ENCODE measurements at regions not wholly inside any gene's neighbourhood (a gene's known extent, or its start where the extent isn't known, plus 50 kb on each side); places are given as distances from the start of the nearest gene placed in this dataset.

DNA sequence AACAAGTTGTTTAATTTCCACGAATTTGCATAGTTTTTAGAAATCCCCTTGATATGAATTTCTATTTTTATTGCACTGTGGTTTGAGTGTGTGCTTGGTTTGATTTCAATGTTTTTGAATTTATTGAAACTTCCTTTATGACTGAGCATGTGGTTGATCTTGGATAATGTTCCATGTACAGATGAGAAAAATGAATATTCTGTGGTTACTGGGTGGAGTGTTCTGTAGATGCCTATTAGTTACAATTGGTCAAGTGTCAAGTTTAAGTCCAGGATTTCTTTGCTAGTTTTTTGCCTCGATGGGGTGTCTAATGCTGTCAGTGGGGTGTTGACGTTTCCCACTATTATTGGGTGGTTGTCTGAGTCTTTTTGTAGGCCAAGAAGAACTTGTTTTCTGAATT, 319.5 kb upstream of the ACTBL2 start:
- Histone ChIP-seq H3K27ac (no peak overlapping the region), H2AFZ (replicated peaks) (no peak overlapping the region), H3K9me3 (ENCODE audit: low read depth) (no peaks in the 10 kb centered on the region), H3K4me2 (no peak overlapping the region), H3K4me3 (no peak overlapping the region), H3K27me3 (no peaks in the 10 kb centered on the region), H3F3A (ENCODE audit: low read depth) (no peaks in the 10 kb centered on the region), H3K36me3 (no peaks in the 10 kb centered on the region), H3K79me2 (ENCODE audit: low read depth) (no peaks in the 10 kb centered on the region), H3K4me1 (no peaks in the 10 kb centered on the region), H4K20me1 (ENCODE audit: low read depth) (no peaks in the 10 kb centered on the region), H3K9ac (no peak overlapping the region)
- H3K27me3 Mint-ChIP-seq (ENCODE audit: insufficient read depth, low read depth): no peaks in the 10 kb centered on the region
- no peak for DNase-seq (ENCODE audit: low spot score)
- no peaks in the 10 kb centered on the region for H3K36me3 Mint-ChIP-seq
- no peak overlapping the region for H3K4me3 Mint-ChIP-seq
- H3K4me1 Mint-ChIP-seq: peaks cover 11% of the 10 kb centered on the region
- no peaks in the 10 kb centered on the region for H3K9me3 Mint-ChIP-seq
- H3K27ac Mint-ChIP-seq: no peak overlapping the region
- TF ChIP-seq EZH2phosphoT487 (IDR thresholded peaks at IDR 0.05): no peak
- no peak for TF ChIP-seq CTCF (IDR thresholded peaks at IDR 0.05)
- no peak for TF ChIP-seq EZH2 (IDR thresholded peaks at IDR 0.05)

- Mint-ChIP-seq H3K4me1 (no peaks in the 10 kb centered on the region), H3K36me3 (no peaks in the 10 kb centered on the region), H3K27ac (no peak overlapping the region), H3K4me3 (no peak overlapping the region), H3K27me3 (ENCODE audit: insufficient read depth, low read depth) (no peaks in the 10 kb centered on the region), H3K9me3 (no peaks in the 10 kb centered on the region)
- no peak for DNase-seq (ENCODE audit: low spot score)
- H3K9ac ChIP-seq: no peak overlapping the region
- no peaks in the 10 kb centered on the region for H3K4me1 ChIP-seq
- no peaks in the 10 kb centered on the region for H3F3A ChIP-seq (ENCODE audit: low read depth)
- H3K4me2 ChIP-seq: no peak overlapping the region
- no peak overlapping the region for H2AFZ ChIP-seq (replicated peaks)
- H3K4me3 ChIP-seq: no peak overlapping the region
- no peaks in the 10 kb centered on the region for H4K20me1 ChIP-seq (ENCODE audit: low read depth)
- no peak overlapping the region for H3K27ac ChIP-seq
- H3K27me3 ChIP-seq: no peaks in the 10 kb centered on the region
- no peaks in the 10 kb centered on the region for H3K79me2 ChIP-seq (ENCODE audit: low read depth)
- no peaks in the 10 kb centered on the region for H3K9me3 ChIP-seq (ENCODE audit: low read depth)
- no peaks in the 10 kb centered on the region for H3K36me3 ChIP-seq
- TF ChIP-seq EZH2phosphoT487 (IDR thresholded peaks at IDR 0.05) (no peak), EZH2 (IDR thresholded peaks at IDR 0.05) (no peak), CTCF (IDR thresholded peaks at IDR 0.05) (no peak)
Measured at GRCh38 chr5:57795203-57795602, 312.6 kb upstream of the ACTBL2 start.

GRCh38 chr5:57791875-57792274, 309.3 kb upstream of the ACTBL2 start:
- Histone ChIP-seq H3K4me2 (no peak overlapping the region), H3K79me2 (ENCODE audit: low read depth) (no peaks in the 10 kb centered on the region), H3K4me3 (no peak overlapping the region), H3K4me1 (no peaks in the 10 kb centered on the region), H3K27ac (no peak overlapping the region), H4K20me1 (ENCODE audit: low read depth) (no peaks in the 10 kb centered on the region), H3K9me3 (ENCODE audit: low read depth) (no peaks in the 10 kb centered on the region), H3K27me3 (no peaks in the 10 kb centered on the region), H3K9ac (no peak overlapping the region), H3F3A (ENCODE audit: low read depth) (no peaks in the 10 kb centered on the region), H2AFZ (replicated peaks) (no peak overlapping the region), H3K36me3 (no peaks in the 10 kb centered on the region)
- H3K36me3 Mint-ChIP-seq: no peaks in the 10 kb centered on the region
- H3K27ac Mint-ChIP-seq: no peak overlapping the region
- H3K27me3 Mint-ChIP-seq (ENCODE audit: insufficient read depth, low read depth): no peaks in the 10 kb centered on the region
- DNase-seq (ENCODE audit: low spot score): no peak
- no peak overlapping the region for H3K4me3 Mint-ChIP-seq
- no peaks in the 10 kb centered on the region for H3K4me1 Mint-ChIP-seq
- H3K9me3 Mint-ChIP-seq: no peaks in the 10 kb centered on the region
- TF ChIP-seq EZH2phosphoT487 (IDR thresholded peaks at IDR 0.05): no peak

DNA sequence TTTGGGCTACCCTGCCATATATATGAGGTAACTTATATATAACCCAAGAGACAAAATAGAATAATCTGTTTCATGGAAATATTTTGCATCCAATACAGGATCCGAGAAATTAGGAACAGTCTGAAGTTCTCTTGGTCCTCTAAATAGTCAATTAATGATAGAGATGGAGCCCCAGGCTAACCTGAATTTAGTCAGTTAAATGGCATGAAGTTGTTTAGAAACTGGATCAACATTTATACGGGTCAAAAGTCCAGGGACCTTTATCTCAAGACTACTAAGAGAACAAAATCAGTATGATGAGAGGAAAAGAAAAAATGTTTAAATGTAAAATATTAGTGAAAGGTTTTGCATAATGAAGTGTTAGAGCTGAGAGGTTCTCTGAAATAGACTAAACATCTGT, 303.3 kb upstream of the ACTBL2 start:
- H3K4me3 Mint-ChIP-seq: no peak overlapping the region
- H3K27ac Mint-ChIP-seq: no peak overlapping the region
- no peak for TF ChIP-seq EZH2 (IDR thresholded peaks at IDR 0.05)
- no peak for TF ChIP-seq CTCF (IDR thresholded peaks at IDR 0.05)
- TF ChIP-seq EZH2phosphoT487 (IDR thresholded peaks at IDR 0.05): no peak
- H3K9ac ChIP-seq: no peak overlapping the region
- H3K27me3 Mint-ChIP-seq (ENCODE audit: insufficient read depth, low read depth): no peaks in the 10 kb centered on the region
- no peaks in the 10 kb centered on the region for H3K4me1 ChIP-seq
- H2AFZ ChIP-seq (replicated peaks): no peak overlapping the region
- no peaks in the 10 kb centered on the region for H3K9me3 Mint-ChIP-seq
- H3K4me3 ChIP-seq: no peak overlapping the region
- no peaks in the 10 kb centered on the region for H3F3A ChIP-seq (ENCODE audit: low read depth)
- H3K9me3 ChIP-seq (ENCODE audit: low read depth): no peaks in the 10 kb centered on the region
- no peaks in the 10 kb centered on the region for H3K79me2 ChIP-seq (ENCODE audit: low read depth)
- H3K27ac ChIP-seq: no peak overlapping the region
- DNase-seq (ENCODE audit: low spot score): no peak
- no peak overlapping the region for H3K4me2 ChIP-seq
- no peaks in the 10 kb centered on the region for H4K20me1 ChIP-seq (ENCODE audit: low read depth)
- H3K36me3 ChIP-seq: no peaks in the 10 kb centered on the region
- H3K4me1 Mint-ChIP-seq: no peaks in the 10 kb centered on the region
- H3K27me3 ChIP-seq: no peaks in the 10 kb centered on the region
- no peaks in the 10 kb centered on the region for H3K36me3 Mint-ChIP-seq
